ENCODE measurements at regions not wholly inside any gene's neighbourhood (a gene's known extent, or its start where the extent isn't known, plus 50 kb on each side); places are given as distances from the start of the nearest gene placed in this dataset.
A peak's percentile ranks its signal among the peaks of the same experiment; 100 is the strongest.

DNA sequence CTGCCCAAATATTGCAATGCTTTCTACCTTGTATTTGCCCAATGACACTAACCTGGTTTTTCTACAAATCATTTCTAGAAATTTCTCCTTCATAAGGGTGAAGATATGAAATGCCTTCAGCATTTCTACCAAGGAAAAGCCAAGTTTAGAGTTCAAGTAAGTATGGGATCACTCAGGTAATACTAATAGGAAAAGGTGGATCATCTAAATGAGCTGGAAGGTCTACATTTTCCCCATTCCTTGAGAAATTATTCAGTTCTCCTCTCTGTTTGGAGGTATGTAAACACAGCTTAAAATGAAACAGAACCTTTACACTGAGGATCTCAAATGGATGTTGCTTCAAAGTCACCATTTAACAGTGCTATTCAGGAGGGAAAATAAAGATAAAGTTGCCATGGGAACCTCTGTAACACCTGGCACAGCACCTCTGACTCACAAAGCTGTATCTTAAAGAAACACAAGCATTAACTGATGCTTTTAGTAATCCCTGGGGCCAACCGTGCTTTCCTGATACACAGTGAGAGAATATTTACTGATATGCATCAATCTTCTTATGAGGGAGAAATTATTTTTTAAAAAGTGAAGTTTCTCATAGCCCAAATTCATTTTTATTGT lies 161.3 kb downstream of the DRD1 start:
- ATAC-seq: no peak

DNA sequence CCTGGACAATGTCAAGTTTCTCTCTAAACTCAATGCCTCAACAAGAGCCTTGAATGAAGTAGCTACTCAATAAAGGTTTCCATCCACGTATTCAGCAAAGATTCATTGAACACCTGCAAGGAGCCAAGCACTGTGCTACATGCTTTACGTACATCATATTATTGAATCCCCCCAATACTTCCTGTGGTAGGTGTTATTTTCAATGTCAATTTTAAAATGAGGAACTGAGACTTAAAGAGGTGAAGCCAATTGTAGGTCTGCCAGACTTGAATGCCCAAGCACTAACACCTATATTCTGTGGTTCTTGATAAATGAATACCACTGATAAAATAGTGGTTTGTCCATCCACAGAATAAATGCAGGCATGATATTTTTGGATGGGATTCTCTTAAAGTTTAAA lies 162.3 kb downstream of the DRD1 start:
- no peak for ATAC-seq

DNA sequence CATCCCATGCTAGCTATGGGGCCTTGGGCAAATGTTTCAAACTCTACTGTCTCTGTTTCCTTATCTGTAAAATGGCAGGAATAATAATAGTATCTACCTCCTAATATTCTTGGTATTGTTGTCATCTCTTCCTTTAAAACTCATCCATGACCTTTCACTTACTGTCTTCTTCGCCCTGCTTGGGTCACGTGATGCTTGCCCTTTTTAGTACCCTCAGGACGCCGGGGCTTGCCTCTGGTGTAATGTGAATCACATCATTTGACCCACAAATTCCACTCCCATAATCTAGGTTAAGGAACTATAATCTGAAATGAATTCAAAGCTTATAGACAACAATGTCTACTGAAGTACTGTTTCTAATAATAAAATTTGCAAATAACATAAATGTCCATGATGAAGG lies 162.7 kb downstream of the DRD1 start:
- ATAC-seq: no peak

DNA sequence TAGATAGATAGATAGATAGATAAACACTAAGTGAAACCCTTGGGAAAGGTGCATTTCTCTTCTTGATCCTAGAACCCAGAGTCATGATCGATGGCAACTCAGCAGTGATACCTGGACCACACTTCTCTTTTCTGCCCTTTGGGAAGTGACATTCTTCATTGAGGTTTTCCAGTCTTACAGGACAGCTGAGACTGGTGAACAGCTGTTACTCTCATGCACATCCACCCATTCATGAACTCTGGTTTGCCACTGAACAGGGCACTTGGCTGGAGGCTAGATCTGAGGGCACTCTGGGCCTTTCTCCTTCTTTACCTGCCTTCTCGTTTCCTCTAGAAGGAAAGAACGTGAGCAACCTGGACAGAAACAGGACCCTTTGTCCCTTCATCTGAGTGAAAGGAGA lies 164.5 kb downstream of the DRD1 start:
- ATAC-seq: no peak

DNA sequence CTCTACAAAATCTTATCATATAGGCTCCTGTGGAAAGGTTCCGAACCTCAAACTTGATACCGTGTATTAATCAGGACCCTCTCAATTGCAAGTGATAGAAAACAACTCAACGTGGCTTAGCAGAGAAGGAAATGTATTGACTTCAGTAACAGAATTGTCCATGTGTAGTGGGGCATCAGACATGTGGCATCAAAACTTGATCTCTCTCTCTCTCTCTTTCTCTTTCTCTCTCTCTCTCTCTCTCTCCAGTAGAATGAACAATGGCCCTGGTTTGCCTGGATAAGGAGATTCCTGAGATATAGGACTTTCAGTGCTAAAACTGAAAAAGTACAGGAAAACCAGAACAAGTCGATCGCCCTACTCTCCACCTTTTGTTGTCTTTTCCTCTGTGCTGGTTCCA lies 168.2 kb downstream of the DRD1 start:
- no peak for ATAC-seq

DNA sequence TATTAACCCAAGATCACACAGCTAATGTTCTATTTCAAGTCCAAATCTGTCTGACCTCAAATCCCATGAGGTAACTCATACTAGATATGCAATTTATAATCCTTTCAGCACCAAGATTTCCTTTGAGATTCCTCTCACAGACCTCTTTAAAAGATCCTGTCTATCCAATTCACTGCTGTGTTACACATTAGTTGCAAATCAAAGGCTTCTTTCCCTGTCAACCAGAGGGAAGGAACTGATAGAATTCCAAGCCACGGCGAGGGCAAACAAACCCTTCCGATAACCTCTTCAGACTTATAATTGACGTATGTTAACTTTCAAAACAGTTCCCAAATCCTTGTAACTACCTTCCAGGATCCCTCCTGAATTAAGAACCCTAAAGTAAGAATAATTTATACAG lies 168.9 kb downstream of the DRD1 start:
- no peak for ATAC-seq

DNA sequence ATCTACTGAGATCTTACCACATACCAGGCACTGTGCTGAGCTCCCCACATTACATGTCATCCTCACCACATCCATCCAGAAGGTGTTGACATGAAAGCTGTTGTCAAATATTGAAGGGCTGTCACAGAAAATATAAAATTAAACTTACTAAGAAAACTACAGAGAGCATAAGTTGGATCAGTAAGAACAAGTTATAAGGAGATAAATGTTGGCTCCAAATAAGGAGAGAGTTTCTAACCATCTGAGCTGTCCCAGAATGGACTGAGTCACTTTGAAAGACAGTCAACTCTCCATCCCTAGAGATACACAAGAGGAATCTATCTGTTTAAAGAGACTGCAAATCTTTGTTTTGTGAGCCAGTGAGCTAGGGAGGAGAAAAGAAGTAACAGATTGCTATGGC lies 169.8 kb downstream of the DRD1 start:
- ATAC-seq: no peak

DNA sequence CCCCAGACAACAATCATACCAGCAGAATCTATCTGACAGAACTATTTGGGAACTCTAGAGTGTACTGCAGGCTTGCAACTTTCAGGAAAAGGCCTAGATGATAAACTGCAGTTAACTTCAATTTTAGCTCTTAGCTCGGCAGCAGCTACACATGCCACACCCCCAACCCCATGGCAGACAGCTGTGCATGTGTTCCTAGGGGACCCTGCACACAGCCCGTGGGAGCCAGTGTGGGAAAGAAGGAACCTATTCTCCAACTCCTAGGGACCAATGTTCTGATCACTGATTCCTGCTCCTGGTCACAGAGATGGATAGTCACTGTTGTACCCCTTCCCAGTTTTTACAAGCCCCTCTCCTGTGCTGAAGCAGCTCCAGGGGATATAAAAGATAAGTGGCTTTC lies 179.6 kb downstream of the DRD1 start:
- ATAC-seq: no peak

DNA sequence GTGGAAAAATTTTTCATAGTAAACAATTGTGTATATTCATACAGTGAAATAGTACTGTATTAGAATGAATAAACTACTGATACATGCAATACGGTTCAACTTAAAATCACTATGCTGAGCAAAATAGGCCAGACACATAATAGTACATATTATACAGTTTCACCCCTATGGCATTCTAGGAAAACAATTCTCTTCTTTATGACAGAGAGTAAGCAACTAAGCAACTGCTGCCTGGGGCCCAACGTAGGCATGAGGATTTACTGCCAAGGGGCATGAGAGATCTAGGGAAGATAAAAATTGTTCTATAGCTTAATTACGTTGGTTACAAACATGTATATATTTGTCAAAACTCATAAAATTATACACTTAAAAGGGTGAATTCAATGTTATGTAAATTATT lies 180.2 kb downstream of the DRD1 start:
- no peak for ATAC-seq

DNA sequence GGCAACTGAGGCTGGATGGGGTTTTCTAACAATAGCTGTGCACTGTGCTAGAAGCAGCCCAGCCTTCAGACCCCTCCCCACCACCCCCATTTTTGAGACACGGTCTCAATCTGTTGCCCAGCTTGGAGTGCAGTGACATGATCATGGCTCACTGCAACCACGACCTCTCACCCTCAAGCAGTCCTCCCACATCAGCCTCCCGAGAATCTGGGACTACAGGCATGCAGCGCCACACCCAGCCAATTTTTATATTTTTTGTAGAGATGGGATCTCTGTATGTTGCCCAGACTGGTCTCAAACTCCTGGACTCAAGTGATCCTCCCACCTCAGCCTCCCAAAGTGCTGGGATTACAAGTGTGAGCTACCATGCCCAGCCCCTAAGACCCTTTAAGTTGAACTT lies 182.5 kb downstream of the DRD1 start:
- no peak for ATAC-seq

DNA sequence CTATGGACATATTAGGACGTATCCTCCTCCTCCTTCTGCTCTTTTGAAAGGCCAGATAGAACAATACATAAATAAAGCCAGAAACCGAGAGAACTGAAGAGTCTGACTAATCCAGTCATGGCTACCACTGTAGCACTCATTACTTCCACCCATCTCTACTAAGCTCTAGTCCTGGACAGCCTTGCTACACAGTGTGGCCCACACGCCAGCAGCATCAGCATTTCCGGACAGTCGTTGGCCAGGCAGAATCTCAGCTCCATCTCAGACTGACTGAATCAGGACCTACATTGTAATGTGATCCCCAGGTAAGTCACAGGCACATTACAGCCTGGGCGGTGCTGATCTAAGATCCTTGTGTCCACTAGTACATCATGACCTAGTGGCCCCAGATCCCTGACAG lies 182.9 kb downstream of the DRD1 start:
- no peak for ATAC-seq

DNA sequence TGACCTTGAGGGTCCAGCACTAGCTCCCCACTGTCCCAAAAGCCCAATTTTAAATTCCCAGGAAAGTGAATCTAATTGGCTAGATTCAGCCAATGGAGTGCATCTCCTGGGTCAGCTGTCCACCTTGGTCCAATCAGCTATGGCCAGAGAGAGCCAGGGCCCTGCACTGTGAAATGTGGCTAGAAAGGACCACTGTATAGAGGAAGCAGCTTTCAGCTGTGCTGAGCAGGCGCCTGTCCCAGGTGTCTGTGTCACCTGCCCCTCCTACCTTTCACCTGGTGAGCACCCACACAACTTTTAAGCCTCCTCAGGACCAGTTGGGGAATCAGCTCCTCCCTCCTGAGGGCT lies 186.2 kb downstream of the DRD1 start:
- ATAC-seq: no peak

DNA sequence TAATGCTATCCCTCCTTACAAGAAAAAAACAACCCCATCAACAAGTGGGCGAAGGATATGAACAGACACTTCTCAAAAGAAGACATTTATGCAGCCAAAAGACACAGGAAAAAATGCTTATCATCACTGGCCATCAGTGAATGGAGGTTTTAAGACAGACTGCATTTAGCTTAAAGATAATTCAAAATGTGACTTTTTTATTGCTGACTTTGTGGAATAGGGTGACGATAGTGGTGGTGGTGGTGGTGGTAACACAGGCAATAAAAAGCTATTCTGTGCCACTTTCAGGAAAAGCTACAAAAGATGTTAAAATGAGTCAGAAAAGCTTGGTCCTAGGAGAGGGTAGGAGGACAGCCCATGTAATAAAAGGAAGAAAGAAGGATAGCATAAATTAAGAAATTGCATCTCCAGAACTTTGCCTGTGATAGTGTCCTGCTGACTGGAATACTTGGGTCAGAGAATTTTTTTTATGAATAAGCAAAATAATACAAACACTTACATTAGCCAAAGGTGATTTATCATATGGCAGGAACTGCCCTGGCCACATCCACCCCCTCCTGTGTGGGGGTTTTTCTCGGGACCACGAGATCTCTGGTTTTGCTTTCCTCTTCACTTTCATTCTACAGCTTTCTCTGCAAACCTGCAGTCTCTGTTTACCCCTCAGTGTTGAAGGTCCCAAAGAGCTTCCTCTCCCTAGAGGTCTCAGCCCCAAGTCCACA lies 186.7 kb downstream of the DRD1 start:
- ATAC-seq: no peak

DNA sequence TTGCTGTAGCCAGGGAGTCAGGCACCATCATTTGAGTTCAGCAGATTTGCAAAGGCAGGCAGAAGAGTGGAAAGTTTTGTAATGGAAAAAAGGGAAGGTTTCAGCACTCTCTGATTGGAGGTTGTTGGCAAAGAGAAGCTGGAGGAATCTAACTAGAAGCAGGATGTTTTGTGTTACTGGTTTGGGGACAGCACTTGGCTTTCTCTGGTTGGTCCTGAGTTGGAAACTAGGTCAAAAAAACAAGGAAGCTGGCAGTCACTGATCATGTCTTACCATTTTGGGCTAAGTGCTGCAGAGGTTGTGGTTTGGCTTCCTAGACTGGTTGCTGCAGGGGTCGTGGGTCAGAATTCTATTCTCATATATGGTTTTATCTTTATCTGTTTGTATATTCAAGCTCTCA lies 189.8 kb downstream of the DRD1 start:
- no peak for ATAC-seq

DNA sequence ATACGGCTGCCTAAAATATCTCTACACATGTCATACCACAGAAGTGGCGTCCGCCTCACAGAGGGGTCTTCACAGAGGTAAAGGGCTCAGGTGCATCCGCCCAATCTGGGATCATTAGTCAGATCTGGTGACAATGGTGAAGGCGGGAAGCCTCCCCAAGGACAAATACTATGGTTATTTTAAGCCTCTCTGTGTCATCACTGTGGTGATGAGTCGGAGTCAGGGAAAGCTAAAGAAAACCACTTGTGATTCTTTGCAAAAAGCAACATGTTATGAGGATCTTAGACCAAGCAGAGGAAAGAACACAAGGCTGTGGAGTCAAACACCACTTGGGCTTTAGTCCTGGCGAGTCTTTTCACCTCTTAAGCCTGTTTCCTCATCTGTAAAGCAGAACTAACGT lies 190.4 kb downstream of the DRD1 start:
- ATAC-seq: no peak

DNA sequence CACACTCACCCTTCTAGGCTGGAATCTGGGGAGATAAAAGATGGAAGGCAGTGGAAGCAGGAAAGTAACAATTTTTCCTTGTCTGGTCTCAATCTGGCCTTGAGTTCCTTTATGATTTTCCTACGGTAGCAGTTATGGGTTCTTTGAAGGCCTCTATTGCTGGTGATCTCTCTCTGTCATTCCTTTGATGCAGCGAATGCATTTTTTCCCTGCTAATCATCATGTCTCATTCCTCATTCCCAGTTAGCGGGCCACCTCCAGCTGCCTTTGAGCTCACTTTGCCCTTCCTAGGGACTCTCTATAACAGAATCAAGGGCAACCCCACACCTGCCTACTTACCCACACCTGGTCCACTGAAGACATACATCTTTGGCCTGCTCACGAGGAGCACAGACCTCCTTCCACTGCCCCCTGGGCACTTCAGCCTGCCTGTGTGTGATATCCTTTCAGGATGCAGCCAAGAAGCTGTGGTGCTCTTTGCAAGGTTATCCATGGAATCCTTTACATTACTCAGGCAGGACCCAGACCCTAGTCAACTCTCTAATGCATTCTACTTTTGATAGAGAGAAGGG lies 191.7 kb downstream of the DRD1 start:
- no peak for ATAC-seq

DNA sequence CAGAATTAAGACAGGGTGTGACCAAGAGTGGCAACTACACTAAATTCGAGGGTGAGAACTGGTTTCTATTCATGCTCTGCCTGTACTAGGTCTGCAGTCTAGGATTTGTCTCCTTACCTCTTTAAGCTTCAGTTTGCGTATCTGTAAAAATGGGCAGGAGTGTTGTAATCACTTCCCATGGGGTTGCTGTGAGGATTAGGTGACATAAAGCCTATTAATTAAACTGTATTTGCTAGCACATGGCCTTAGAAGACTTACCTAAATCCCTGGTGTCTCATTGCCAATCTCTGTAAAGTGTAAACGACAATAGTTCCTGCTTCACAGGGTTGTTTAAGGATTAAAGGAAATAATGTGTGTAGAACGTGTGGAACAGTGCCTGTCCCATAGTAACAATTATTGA lies 193.6 kb downstream of the DRD1 start:
- no peak for ATAC-seq

DNA sequence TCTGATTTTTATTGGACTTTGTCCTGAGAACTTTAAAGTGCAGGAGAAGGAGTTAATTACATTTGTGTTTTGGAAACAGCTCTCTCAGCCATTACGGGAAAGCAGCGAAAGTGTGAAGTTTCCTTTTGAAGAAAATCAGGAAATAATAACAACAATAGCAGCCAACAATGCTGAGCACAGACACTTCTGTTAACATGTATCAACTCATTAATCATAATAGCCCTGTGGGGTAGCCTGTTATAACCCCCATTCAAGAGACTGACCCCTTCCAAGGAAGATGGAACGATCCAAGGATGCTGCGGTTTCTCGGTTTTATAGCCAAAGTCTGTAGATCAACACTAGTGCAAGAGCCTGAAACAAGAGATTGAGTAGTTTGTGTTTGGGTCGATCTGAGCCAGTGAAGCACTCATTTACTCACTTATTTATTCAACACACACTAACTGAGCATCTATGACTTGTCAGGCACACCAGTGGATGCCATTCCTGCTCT lies 195.5 kb downstream of the DRD1 start:
- no peak for ATAC-seq

DNA sequence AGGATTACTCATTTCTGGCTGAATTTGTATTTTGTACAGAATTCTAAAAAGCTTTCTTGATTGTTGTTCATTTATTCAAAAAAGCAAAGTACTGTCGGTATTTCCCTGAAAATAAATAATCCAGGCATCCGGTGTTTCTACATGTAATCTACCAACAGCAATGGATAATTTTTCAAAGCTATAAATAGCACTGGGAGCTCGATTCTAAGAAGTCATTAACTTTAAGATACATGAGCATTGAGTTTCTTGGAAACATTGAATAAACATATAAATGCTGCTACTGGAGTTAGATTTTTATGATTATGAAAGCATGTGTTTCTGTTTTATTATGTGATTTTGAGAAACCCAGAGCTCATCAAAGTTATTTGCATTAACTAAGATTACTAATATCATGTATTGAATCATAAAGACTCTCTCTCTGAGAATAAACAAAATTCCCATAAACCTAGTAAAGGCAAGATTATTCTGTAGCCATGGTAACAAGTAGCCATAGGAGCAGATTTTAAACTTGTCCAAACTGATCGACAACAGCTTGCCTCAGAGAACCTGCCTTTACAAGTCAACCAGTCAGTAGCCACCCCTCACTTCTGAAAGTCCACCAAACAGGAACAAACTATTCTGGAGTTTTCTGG lies 197.0 kb downstream of the DRD1 start:
- ATAC-seq: no peak

DNA sequence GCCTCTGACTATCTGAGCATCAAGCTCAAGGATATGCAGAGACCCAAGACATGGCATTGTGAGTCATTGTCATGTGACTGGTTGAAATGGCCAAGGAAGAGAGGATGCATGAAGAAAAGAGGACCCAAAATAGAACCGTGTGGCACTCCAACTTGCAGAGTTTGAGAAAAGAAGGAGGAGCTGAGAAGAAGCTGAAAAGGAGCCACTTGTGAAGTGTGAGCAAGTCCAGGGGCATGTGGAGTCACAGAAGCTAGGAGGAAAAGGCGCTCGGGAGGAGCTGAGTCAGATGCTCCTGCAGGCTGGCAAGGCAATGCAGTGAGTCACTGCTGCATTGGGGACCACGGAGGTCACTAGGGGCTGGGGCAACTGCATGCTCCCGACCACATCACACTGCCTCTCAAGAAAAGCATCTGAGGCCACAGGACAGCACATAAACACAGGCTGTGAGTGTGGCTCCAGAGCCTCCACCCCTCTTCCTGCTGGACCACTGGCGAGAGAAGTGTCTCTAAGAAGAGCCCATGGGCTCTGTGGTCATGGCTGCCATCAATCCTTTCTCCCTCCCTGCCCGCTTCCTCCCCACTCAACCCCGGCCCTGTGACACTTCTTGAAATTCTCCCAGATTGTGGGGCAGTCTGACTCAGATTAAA lies 197.6 kb downstream of the DRD1 start:
- peak; percentile 79 for ATAC-seq

DNA sequence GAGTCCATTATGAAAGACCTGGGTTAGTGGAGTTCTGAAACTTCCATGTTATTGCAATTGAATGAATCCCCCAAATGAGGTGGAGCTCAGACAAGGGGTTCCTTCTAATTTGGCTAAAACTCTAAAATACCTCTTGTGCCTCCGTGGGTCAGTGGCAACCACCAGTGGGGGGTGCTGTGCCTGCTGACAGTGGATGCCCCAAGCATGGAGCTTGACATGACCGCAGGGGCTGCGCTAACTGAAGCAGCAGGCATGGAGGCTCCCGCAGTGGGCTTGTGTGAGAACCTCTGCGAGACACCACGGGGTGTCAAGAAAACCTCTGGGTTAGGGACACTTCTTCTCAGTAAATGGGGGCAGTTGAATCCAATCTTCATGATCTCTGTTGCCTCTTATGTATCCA lies 200.5 kb downstream of the DRD1 start:
- ATAC-seq: no peak

DNA sequence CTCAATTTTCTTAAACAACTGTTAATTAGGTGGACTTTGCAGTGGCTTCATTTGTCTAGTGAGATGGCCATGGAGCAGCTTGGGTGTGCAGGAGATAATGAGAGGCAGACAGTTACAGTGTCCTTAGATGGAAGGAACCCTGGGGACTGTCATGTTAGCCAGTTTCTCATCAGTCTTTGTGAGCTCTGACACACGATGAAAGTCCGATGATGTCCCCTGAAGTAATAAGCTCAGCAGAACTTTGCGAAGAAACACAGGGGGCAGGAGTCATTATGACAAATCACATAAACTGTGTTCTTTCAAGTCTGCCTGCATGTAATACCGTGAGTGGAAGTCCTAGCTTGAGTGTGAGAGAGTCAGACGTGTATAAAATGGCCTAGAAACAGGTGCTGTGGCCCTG lies 201.8 kb downstream of the DRD1 start:
- no peak for ATAC-seq

DNA sequence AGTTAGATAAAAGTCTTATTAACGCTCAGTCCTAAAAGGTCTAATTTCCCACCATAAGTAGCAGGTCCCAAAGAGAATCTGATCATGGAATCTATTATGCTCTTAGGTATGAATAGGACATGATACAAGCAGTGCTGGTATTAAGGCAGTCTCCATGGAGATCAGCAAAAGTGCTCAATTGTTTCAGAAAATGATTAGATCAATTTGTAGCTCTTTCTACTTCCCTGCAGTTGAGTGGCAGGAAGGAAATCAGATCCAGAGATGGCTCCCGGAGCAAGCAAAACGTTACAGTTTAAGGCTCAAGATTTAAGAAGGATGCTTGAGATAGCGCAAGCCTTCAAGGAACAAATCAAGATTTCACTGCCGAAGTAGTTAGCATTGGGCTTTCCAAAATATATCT lies 205.7 kb downstream of the DRD1 start:
- ATAC-seq: no peak

DNA sequence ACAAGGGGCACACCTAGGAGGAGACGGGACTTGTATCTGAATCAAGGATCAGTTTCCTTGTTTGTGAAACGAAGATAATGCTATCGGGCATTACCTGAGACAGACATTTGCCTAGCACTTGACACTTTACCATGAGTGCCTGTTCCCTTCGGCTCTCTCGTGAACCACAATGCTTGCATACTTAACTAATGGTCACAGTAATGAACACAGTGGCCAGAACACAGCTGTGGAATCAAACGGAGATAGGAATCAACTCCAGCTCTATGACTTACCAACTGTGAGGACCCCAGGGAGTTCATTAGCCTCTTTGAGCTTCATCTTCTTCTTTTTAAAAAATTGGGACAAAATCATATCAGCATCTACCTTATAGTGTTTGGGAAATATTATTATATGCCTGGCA lies 207.8 kb downstream of the DRD1 start:
- ATAC-seq: no peak
